Inferior parietal cortex (tissue), 1 donor: ENCODE measurements at regions not wholly inside any gene's neighbourhood (a gene's known extent, or its start where the extent isn't known, plus 50 kb on each side); places are given as distances from the start of the nearest gene placed in this dataset.
A peak's percentile ranks its signal among the peaks of the same experiment; 100 is the strongest.
"Not testable (repeated sequence)": the region's sequence is repeated elsewhere in the genome, so short reads cannot be mapped to it uniquely, and the experiment has no call there.

Source experiments
- DNase-seq: peaks from one replicate; pipeline ENCODE4 v3.0.0-alpha.2; 2016; ENCODE audit errors: extremely low spot score

GRCh38 chr16:26391833-26392232 is 674.9 kb upstream of the C16orf82 start:
- no peak for DNase-seq

- DNase-seq = no peak
These were observed 672.3 kb upstream of the C16orf82 start for GRCh38 chr16:26394409-26394808.

GRCh38 chr16:26395700-26396099 is 671.0 kb upstream of the C16orf82 start:
- DNase-seq = no peak

- peak; percentile 5 for DNase-seq
These were observed 670.1 kb upstream of the C16orf82 start for GRCh38 chr16:26396511-26397235.

- no peak for DNase-seq
These were observed 652.9 kb upstream of the C16orf82 start for GRCh38 chr16:26413780-26414179.

- not testable (repeated sequence) for DNase-seq
These were observed 647.3 kb upstream of the C16orf82 start for GRCh38 chr16:26419458-26419857.

- no peak for DNase-seq
These were observed 636.1 kb upstream of the C16orf82 start for GRCh38 chr16:26430618-26431017.

- no peak for DNase-seq
These were observed 632.9 kb upstream of the C16orf82 start for GRCh38 chr16:26433807-26434206.

- no peak for DNase-seq
These were observed 625.5 kb upstream of the C16orf82 start for GRCh38 chr16:26441178-26441577.

GRCh38 chr16:26442321-26442720 is 624.4 kb upstream of the C16orf82 start:
- DNase-seq = no peak

- DNase-seq = no peak
These were observed 619.2 kb upstream of the C16orf82 start for GRCh38 chr16:26447570-26447969.

GRCh38 chr16:26453215-26453614 is 613.5 kb upstream of the C16orf82 start:
- DNase-seq = no peak

- DNase-seq = no peak
These were observed 612.6 kb upstream of the C16orf82 start for GRCh38 chr16:26454102-26454501.

GRCh38 chr16:26456074-26456473 is 610.7 kb upstream of the C16orf82 start:
- DNase-seq = no peak

GRCh38 chr16:26457095-26457494 is 609.6 kb upstream of the C16orf82 start:
- peak; percentile 58 for DNase-seq

GRCh38 chr16:26457882-26458281 is 608.8 kb upstream of the C16orf82 start:
- DNase-seq = no peak

GRCh38 chr16:26464576-26465266 is 602.0 kb upstream of the C16orf82 start:
- DNase-seq = no peak

GRCh38 chr16:26474405-26474804 is 592.3 kb upstream of the C16orf82 start:
- not testable (repeated sequence) for DNase-seq

- DNase-seq = no peak
These were observed 591.1 kb upstream of the C16orf82 start for GRCh38 chr16:26475596-26475995.

- DNase-seq = no peak
These were observed 575.5 kb upstream of the C16orf82 start for GRCh38 chr16:26491101-26491670.

- DNase-seq = no peak
These were observed 574.8 kb upstream of the C16orf82 start for GRCh38 chr16:26491962-26492361.

- DNase-seq = no peak
These were observed 573.0 kb upstream of the C16orf82 start for GRCh38 chr16:26493751-26494150.

- no peak for DNase-seq
These were observed 568.8 kb upstream of the C16orf82 start for GRCh38 chr16:26497896-26498295.
